Cardiac muscle cell (in vitro differentiated cells and primary cell): ENCODE measurements at regions not wholly inside any gene's neighbourhood (a gene's known extent, or its start where the extent isn't known, plus 50 kb on each side); places are given as distances from the start of the nearest gene placed in this dataset.
A peak's percentile ranks its signal among the peaks of the same experiment; 100 is the strongest.

Source experiments
- DNase-seq, 2 donors: peaks; one replicate each; pipeline versions ENCODE4 v3.0.0 to v3.0.0-alpha.2; 2010 to 2017; ENCODE audit warnings: low read depth in 1 of 2, low spot score in 1 of 2
- H3K27ac ChIP-seq: fragments of 200-600 bp; sonication (generic); 2 replicates; pipeline ENCODE4 v1.5.1; 2016
- H3K27me3 ChIP-seq: fragments of 200-600 bp; sonication (generic); 2 replicates; pipeline ENCODE4 v1.6.0; 2016; ENCODE audit warnings: control low read depth
- H3K36me3 ChIP-seq: fragments of 200-600 bp; sonication (generic); 2 replicates; pipeline ENCODE4 v1.5.1; 2016; ENCODE audit warnings: control low read depth
- H3K4me1 ChIP-seq: fragments of 200-600 bp; sonication (generic); 2 replicates; pipeline ENCODE4 v1.8.1; 2017; ENCODE audit warnings: low read depth, mild to moderate bottlenecking, mixed run types
- H3K4me3 ChIP-seq: fragments of 200-600 bp; sonication (generic); 2 replicates; pipeline ENCODE4 v1.5.1; 2016; ENCODE audit warnings: mild to moderate bottlenecking
- H3K9me3 ChIP-seq: fragments of 200-600 bp; sonication (generic); 2 replicates; pipeline ENCODE4 v1.5.1; 2017; ENCODE audit warnings: low read depth, mild to moderate bottlenecking, control low read depth
- TF ChIP-seq, protein P1 (sequence below): IDR thresholded peaks from 2 replicates; pipeline ENCODE4 v1.5.1; 2012; ENCODE audit warnings: low read depth, mild to moderate bottlenecking, low read length

DNA sequence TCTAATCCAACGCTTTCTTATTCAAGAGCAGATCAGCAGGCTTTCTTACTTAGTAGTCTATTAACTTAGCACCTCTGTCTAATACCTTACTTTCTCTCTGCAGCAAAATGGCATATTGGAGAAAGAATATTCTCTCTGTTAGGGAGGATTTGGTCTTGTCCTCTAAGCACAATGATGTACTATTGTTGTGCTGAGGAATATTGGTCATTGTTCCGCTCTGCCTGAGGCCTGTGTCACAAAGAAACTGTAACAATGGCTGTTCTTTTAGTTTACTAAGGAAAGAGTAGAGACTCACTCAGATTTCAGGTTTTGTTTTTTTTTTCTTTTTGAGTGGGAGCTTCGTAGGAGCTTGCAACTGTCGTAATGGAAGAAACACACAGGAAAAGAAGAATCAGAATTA is 1358.8 kb downstream of the LRFN5 start:
- Histone ChIP-seq H3K27me3 (no peaks in the 10 kb centered on the region), H3K27ac (no peak overlapping the region), H3K4me3 (no peak overlapping the region), H3K36me3 (no peaks in the 10 kb centered on the region), H3K4me1 (no peaks in the 10 kb centered on the region), H3K9me3 (no peaks in the 10 kb centered on the region)
- DNase-seq, result no peak
- TF ChIP-seq, protein P1, sequence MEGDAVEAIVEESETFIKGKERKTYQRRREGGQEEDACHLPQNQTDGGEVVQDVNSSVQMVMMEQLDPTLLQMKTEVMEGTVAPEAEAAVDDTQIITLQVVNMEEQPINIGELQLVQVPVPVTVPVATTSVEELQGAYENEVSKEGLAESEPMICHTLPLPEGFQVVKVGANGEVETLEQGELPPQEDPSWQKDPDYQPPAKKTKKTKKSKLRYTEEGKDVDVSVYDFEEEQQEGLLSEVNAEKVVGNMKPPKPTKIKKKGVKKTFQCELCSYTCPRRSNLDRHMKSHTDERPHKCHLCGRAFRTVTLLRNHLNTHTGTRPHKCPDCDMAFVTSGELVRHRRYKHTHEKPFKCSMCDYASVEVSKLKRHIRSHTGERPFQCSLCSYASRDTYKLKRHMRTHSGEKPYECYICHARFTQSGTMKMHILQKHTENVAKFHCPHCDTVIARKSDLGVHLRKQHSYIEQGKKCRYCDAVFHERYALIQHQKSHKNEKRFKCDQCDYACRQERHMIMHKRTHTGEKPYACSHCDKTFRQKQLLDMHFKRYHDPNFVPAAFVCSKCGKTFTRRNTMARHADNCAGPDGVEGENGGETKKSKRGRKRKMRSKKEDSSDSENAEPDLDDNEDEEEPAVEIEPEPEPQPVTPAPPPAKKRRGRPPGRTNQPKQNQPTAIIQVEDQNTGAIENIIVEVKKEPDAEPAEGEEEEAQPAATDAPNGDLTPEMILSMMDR, result no peak

GRCh38 chr14:42961509-42961908 is 1354.8 kb downstream of the LRFN5 start:
- Histone ChIP-seq H3K27me3 (no peaks in the 10 kb centered on the region), H3K36me3 (no peaks in the 10 kb centered on the region), H3K9me3 (no peaks in the 10 kb centered on the region), H3K4me1 (no peaks in the 10 kb centered on the region), H3K27ac (no peak overlapping the region), H3K4me3 (no peak overlapping the region)
- TF ChIP-seq, protein P1, result no peak
- no peak for DNase-seq

DNA sequence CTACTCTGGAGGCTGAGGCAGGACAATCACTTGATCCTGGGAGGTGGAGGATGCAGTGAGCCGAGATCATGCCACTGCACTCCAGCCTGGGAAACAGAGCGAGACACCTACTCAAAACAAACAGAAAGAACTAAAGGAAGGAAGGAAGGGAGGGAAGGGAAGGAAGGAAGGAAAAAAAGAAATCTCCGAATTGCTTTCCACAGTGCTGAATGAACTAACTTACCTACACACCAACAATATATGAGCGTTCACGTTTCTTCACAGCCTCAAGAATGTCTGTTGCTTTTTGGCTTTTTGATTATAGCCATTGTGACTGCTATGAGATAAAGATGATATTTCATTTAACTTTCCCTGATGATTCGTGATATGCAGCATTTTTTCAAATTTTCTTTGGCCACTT is 1343.7 kb downstream of the LRFN5 start:
- TF ChIP-seq, protein P1, result no peak
- Histone ChIP-seq H3K4me3 (no peak overlapping the region), H3K27me3 (no peaks in the 10 kb centered on the region)

GRCh38 chr14:42947991-42948390 is 1341.3 kb downstream of the LRFN5 start:
- Histone ChIP-seq H3K27ac (no peak overlapping the region), H3K36me3 (no peaks in the 10 kb centered on the region), H3K27me3 (no peaks in the 10 kb centered on the region), H3K4me3 (no peak overlapping the region), H3K4me1 (no peaks in the 10 kb centered on the region), H3K9me3 (no peaks in the 10 kb centered on the region)
- TF ChIP-seq, protein P1, result no peak
- no peak for DNase-seq

More for the DNA sequence above, 1343.7 kb downstream of the LRFN5 start:
- Histone ChIP-seq H3K9me3 (no peaks in the 10 kb centered on the region), H3K4me1 (no peaks in the 10 kb centered on the region), H3K27ac (no peak overlapping the region), H3K36me3 (no peaks in the 10 kb centered on the region)
- DNase-seq, result no peak

- TF ChIP-seq, protein P1, result no peak
- H3K27me3 ChIP-seq, result no peaks in the 10 kb centered on the region
These were observed 1337.6 kb downstream of the LRFN5 start for GRCh38 chr14:42944284-42944683.

DNA sequence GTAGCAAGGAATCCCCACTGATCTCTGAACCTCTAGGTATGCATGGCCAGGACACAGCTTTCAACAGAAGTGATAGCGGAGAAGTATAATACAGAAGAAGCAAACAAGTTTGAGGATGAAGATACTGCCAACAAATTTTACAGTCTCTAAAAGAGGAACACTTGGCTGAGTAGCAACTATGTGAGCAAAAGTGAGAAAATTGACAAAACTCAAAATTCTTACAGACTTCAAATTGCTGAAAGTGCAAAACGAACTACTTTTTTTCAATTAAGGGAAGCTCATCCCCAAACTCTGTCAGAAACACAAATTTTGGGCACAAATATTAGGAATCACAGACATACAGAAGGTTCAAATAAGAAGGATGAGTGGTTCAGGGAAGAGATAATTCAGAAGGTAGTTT is 1324.6 kb downstream of the LRFN5 start:
- H3K27me3 ChIP-seq, result no peaks in the 10 kb centered on the region
- TF ChIP-seq, protein P1, result no peak
- no peaks in the 10 kb centered on the region for H3K36me3 ChIP-seq
- no peak overlapping the region for H3K27ac ChIP-seq
- no peak overlapping the region for H3K4me3 ChIP-seq
- H3K9me3 ChIP-seq, result no peaks in the 10 kb centered on the region
- H3K4me1 ChIP-seq, result no peaks in the 10 kb centered on the region
- DNase-seq, result no peak

More at GRCh38 chr14:42944284-42944683, 1337.6 kb downstream of the LRFN5 start:
- Histone ChIP-seq H3K36me3 (no peaks in the 10 kb centered on the region), H3K27ac (no peak overlapping the region), H3K4me3 (no peak overlapping the region), H3K9me3 (no peaks in the 10 kb centered on the region), H3K4me1 (no peaks in the 10 kb centered on the region)
- peak in 1 of 2 donors; percentile 2 for DNase-seq
